Epithelial cell of esophagus (primary cell): ENCODE measurements at regions not wholly inside any gene's neighbourhood (a gene's known extent, or its start where the extent isn't known, plus 50 kb on each side); places are given as distances from the start of the nearest gene placed in this dataset.

Experiments used
- DNase-seq: peaks from one replicate; pipeline ENCODE4 v3.0.0; 2010; ENCODE audit warnings: low read depth
- H3K4me3 ChIP-seq: 2 replicates; pipeline ENCODE4 v1.5.1; 2011; ENCODE audit warnings: mild to moderate bottlenecking, low read length, control low read depth
- TF ChIP-seq, protein P1 (sequence below): IDR thresholded peaks from 2 replicates; pipeline ENCODE4 v1.5.1; 2011; ENCODE audit warnings: low read depth, mild to moderate bottlenecking, low read length, control low read depth, inconsistent platforms; ENCODE audit not compliant: insufficient read depth; ENCODE audit errors: missing control alignments

DNA sequence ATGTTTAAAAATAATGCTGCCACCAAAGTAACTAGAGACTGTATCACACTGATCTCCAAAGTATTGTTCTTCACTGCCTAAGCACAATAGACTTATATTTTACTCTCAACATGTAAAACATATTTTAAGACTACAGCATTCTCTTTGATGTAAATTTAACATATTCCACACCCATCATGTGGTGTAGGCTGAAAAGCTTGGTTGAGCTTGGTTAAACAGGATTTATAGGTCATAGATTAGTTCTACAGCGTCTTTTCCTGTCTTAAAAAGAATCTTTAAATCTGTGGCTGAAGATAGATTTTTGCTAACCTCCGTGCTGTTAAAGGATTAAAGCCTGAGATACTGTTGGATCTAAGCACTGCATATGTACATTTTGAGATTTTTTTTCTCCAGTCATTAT lies 379.9 kb downstream of the SH2D1A start:
- no peak overlapping the region for H3K4me3 ChIP-seq
- DNase-seq = no peak
- TF ChIP-seq, protein P1, sequence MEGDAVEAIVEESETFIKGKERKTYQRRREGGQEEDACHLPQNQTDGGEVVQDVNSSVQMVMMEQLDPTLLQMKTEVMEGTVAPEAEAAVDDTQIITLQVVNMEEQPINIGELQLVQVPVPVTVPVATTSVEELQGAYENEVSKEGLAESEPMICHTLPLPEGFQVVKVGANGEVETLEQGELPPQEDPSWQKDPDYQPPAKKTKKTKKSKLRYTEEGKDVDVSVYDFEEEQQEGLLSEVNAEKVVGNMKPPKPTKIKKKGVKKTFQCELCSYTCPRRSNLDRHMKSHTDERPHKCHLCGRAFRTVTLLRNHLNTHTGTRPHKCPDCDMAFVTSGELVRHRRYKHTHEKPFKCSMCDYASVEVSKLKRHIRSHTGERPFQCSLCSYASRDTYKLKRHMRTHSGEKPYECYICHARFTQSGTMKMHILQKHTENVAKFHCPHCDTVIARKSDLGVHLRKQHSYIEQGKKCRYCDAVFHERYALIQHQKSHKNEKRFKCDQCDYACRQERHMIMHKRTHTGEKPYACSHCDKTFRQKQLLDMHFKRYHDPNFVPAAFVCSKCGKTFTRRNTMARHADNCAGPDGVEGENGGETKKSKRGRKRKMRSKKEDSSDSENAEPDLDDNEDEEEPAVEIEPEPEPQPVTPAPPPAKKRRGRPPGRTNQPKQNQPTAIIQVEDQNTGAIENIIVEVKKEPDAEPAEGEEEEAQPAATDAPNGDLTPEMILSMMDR = no peak

DNA sequence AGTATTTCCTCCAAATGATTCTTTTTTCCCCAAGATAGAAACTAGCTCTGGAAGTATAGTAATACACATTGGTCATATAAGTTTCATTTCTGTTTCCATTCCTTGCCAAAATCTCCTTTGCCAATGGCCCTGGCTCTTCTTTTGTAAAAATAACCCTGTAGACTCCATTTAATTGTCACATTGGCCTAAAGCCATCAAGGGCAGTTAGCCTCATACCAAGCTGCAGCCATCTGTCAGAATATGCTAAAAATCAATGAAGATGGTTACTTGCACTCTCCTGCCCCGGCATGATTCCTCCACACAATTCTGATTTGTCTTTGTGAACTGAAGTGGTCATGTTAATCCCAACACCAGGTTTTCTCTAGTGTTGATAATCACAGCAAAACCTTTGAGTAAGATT lies 380.5 kb downstream of the SH2D1A start:
- TF ChIP-seq, protein P1 = no peak
- no peak for DNase-seq
- H3K4me3 ChIP-seq = no peak overlapping the region

DNA sequence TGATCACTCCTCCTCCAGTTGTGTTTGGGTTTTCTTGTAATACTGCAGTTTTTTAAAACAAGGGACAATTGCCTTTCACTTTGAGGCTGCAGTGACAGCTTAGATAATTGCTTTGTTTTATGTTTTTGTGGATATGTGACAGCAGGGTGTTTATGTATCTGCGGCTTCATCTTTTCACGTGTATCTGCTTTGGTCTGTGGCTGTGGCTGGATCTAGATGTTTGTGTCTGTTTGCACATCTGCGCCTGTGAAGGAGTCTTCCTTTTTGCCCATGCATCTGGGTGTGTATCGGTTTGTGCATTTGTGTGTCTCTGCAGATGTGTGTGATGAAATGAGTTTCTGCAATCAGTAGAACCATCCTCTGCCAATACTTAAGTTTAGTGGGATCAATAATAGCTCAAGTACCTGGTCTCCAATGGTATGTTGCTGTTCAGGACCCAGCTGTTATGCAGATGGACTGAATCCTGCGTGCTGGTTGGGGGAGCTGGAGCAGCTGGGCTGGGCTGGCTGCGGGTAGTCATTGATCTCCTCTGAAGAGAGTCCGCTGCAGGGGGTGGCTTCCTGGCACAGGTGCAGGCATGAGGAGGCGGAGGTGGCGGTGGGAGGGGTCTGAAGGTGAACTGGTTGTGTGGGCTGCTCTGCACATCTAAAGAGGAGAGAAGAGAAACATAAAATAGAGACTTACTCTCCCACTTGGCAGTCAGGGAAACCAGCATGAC lies 390.3 kb downstream of the SH2D1A start:
- H3K4me3 ChIP-seq = no peak overlapping the region
- TF ChIP-seq, protein P1 = no peak
- no peak for DNase-seq

DNA sequence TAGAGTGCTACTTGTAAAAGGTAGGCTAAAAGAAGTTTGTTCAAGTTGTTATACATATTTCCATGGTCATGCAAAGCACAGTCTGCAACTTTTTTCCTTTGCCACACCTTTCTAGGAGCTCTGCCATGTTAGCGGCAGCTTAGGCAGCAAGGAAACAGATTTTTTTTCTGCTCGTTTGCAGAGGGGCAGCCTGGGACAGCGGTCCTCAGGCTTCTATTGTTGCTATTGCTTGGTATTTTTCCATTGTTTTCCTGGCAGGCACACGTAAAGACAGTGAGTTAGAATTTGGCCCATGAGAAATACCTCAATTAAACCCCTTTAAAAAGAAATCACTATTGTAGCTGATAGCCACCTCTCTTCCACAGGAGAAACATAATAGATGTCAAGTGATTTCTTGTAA lies 391.4 kb downstream of the SH2D1A start:
- no peak for DNase-seq
- TF ChIP-seq, protein P1 = no peak
- H3K4me3 ChIP-seq = no peak overlapping the region

DNA sequence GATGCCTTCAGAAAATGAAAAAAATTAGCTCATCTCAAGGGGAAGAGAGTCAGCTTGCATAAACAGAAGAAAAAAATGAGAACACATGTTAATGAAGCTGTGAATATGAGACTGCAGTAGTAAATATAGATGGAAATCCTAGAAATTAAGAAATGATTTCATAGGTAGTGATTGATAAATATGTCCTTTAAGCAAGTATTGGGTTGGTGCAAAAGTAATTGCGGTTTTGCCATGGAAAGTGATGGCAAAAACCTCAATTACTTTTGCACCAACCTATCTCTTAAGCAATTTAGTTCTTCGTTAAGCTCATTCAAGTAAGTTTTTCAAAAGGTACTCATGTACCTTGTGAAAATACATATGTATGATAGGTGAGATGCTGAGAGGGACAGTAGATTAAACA lies 400.9 kb downstream of the SH2D1A start:
- H3K4me3 ChIP-seq = no peak overlapping the region
- DNase-seq = no peak
- TF ChIP-seq, protein P1 = no peak

DNA sequence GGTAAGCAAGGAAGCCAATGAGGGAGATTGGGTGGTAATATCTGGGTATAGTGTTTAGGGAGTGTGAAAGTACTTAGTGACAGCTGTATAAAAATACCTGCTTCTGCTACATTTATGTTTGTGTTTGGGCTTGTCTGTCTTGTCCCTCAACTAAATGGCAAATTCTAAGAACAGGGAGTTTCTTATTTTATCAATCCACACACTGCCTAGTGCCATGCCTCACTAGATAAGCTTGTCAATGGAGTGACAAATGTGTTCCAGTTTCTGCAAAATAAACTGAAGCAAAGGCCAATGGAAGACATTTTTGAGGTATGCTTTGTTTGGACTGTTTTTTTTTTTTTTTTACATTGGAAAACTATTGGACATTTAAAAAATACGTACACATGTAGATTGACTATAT lies 418.0 kb downstream of the SH2D1A start:
- TF ChIP-seq, protein P1 = no peak
- no peak for DNase-seq
- no peak overlapping the region for H3K4me3 ChIP-seq

DNA sequence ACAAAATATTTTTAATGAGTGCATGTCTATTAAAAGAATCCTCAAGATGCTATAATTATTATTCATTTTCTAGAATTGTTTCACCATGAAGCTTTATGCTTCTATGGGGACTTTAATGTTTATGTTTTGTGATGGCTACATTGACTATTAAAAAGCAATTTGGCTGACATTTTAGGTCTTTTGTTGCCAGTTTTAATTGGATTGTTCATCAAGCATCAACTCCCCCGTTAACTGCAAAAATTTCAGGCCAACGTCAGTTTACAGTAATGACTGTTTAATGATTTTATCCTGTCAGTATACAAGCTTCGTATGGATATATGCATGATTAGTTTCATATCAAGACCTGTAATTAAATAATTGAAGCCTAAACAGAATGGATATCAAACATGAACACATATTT lies 422.8 kb downstream of the SH2D1A start:
- TF ChIP-seq, protein P1 = no peak
- no peak for DNase-seq
- no peak overlapping the region for H3K4me3 ChIP-seq
